ENCODE measurements at regions not wholly inside any gene's neighbourhood (a gene's known extent, or its start where the extent isn't known, plus 50 kb on each side); places are given as distances from the start of the nearest gene placed in this dataset.

DNA sequence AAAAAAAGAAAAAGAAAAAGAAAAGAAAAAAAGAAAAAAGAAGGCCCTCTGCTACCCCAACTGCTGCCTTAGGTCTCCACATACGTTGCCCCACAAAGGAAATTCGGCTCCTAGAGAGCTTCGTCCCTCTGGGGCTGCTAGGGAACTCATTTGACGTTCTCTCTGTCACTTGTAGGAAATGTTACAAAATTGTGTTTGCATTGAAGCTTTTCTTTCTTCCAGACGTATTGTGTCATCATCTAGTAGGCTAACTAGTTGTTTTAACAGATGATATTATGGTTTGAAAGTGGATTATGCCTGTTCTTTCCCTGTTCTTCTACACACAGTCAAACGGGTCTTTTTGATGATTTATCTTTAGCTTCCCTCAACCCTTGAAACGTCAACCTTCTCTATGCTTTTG, 125.3 kb downstream of the BDH1 start:
- no peak for DNase-seq
- no peaks in the 10 kb centered on the region for H3K9me3 ChIP-seq
- no peaks in the 10 kb centered on the region for H3K36me3 ChIP-seq
- H3K4me1 ChIP-seq: peaks cover 6% of the 10 kb centered on the region
- H3K27me3 ChIP-seq (ENCODE audit: low read depth): no peaks in the 10 kb centered on the region
- intact Hi-C loops (cut with DNase I): no loop called here
- H3K4me3 ChIP-seq: no peak overlapping the region
- TF ChIP-seq, protein P1, sequence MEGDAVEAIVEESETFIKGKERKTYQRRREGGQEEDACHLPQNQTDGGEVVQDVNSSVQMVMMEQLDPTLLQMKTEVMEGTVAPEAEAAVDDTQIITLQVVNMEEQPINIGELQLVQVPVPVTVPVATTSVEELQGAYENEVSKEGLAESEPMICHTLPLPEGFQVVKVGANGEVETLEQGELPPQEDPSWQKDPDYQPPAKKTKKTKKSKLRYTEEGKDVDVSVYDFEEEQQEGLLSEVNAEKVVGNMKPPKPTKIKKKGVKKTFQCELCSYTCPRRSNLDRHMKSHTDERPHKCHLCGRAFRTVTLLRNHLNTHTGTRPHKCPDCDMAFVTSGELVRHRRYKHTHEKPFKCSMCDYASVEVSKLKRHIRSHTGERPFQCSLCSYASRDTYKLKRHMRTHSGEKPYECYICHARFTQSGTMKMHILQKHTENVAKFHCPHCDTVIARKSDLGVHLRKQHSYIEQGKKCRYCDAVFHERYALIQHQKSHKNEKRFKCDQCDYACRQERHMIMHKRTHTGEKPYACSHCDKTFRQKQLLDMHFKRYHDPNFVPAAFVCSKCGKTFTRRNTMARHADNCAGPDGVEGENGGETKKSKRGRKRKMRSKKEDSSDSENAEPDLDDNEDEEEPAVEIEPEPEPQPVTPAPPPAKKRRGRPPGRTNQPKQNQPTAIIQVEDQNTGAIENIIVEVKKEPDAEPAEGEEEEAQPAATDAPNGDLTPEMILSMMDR (IDR thresholded peaks at IDR 0.05): no peak
- ATAC-seq: no peak
- no peak overlapping the region for H3K27ac ChIP-seq

DNA sequence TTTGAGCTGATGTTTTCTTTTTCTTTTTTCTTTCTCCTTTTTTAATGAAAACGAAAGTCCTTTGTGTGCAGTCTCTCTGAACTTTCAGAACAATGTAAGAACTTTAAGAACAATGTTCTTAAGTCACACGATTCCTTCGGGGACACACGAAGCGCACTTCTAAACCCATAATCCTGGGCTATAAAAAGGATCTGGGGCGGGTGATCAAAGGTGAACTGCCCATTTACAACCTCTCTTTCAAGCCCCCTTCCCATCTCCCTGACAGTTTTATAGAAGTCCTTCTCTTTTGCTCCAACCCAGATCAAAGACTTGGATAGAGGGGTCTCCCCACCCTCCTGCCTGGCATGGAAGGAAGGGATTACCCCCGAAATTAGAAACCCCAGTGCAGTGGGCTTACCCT, 126.8 kb downstream of the BDH1 start:
- Histone ChIP-seq H3K27ac (no peak overlapping the region), H3K9me3 (no peaks in the 10 kb centered on the region), H3K36me3 (no peaks in the 10 kb centered on the region), H3K4me3 (no peak overlapping the region), H3K27me3 (ENCODE audit: low read depth) (no peaks in the 10 kb centered on the region), H3K4me1 (peaks cover 6% of the 10 kb centered on the region)
- no peak for ATAC-seq
- DNase-seq: no peak
- intact Hi-C loops (cut with DNase I): no loop called here
- TF ChIP-seq, protein P1 (IDR thresholded peaks at IDR 0.05): no peak

DNA sequence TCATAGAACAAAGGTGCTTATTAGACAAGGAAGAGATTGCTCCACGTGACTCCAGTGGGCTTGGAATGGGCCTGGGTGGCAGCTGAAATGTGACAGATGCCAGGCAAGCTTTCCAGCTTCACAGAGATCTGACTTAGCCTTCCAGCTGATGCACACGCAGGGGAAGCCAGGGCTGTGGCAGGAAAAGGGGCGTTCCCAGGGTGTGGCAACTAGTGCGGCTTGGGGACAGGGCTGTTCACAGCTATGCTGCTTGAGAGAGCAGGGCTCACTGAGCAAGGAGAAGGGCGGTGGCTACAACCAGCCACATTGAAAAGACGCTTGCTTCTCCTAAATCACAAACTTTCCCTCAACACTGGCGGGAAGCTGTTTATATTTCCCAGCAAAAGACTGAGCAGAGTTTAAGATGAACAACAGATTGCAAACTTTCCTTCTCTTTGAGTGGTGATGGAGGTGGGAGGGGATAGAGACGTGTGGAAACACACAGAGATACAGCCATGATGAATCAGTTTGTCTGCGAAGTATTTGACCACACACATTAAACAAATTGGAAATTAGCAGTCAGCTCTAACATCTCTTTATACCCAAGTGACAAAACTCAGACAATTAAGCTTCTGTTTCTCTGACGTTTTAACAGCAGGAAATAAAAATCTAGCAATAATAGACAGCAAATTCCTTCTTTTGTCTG, 127.5 kb downstream of the BDH1 start:
- no peaks in the 10 kb centered on the region for H3K27me3 ChIP-seq (ENCODE audit: low read depth)
- no peaks in the 10 kb centered on the region for H3K36me3 ChIP-seq
- intact Hi-C loops (cut with DNase I): no loop called here
- H3K9me3 ChIP-seq: no peaks in the 10 kb centered on the region
- DNase-seq: no peak
- TF ChIP-seq, protein P1 (IDR thresholded peaks at IDR 0.05): no peak
- peak in 1 of 2 donors; percentile 68 for ATAC-seq
- no peak overlapping the region for H3K4me3 ChIP-seq
- no peak overlapping the region for H3K27ac ChIP-seq
- peaks cover 6% of the 10 kb centered on the region for H3K4me1 ChIP-seq

DNA sequence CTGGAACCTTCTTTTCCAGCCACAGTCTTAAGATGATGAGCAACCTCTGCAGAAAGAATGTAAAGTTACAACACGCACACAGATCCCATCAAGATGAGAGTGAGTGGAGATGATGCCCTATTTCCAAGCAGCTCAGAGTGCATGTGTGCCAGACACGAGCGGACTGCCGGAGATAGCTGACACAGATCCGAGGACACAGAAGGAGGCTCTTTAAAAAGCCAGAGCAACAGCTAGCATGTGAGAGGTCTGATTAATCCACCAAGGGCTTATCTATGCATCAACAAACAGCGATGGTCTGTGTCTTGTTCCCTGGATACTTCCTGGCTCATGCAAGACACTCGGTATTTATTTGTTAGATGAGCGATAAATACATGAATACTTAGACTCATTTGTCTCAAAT, 128.6 kb upstream of the DLG1 start:
- no peak overlapping the region for H3K27ac ChIP-seq
- H3K4me1 ChIP-seq: peaks cover 6% of the 10 kb centered on the region
- intact Hi-C loops (cut with DNase I): no loop called here
- no peaks in the 10 kb centered on the region for H3K27me3 ChIP-seq (ENCODE audit: low read depth)
- TF ChIP-seq, protein P1 (IDR thresholded peaks at IDR 0.05): no peak
- no peaks in the 10 kb centered on the region for H3K9me3 ChIP-seq
- no peak for ATAC-seq
- H3K4me3 ChIP-seq: no peak overlapping the region
- H3K36me3 ChIP-seq: no peaks in the 10 kb centered on the region
- no peak for DNase-seq

- intact Hi-C loops (cut with DNase I): no loop called here
- ATAC-seq (no peak), DNase-seq (no peak)
- Histone ChIP-seq H3K27me3 (ENCODE audit: low read depth) (no peaks in the 10 kb centered on the region), H3K27ac (no peak overlapping the region), H3K4me1 (peaks cover 6% of the 10 kb centered on the region), H3K4me3 (no peak overlapping the region), H3K9me3 (no peaks in the 10 kb centered on the region), H3K36me3 (no peaks in the 10 kb centered on the region)
- TF ChIP-seq, protein P1 (IDR thresholded peaks at IDR 0.05): no peak
These were observed 127.7 kb upstream of the DLG1 start for GRCh38 chr3:197426121-197426566.

All from lower lobe of right lung (tissue), 2 donors.